BE2C (cell line): ENCODE measurements at regions not wholly inside any gene's neighbourhood (a gene's known extent, or its start where the extent isn't known, plus 50 kb on each side); places are given as distances from the start of the nearest gene placed in this dataset.

Experiments used
- DNase-seq: peaks from one replicate; pipeline ENCODE4 v3.0.0-alpha.2; 2020
- H3K27me3 ChIP-seq: fragments of 250-450 bp; sonication (Bioruptor Pico); 2 replicates; pipeline ENCODE4 v1.5.1; 2020; ENCODE audit warnings: mild to moderate bottlenecking
- H3K36me3 ChIP-seq: fragments of 250-450 bp; sonication (Bioruptor Pico); 2 replicates; pipeline ENCODE4 v1.5.1; 2020; ENCODE audit warnings: mild to moderate bottlenecking
- H3K4me1 ChIP-seq: fragments of 250-450 bp; sonication (Bioruptor Pico); 2 replicates; pipeline ENCODE4 v1.5.1; 2020
- H3K4me3 ChIP-seq: 2 replicates; pipeline ENCODE4 v1.5.1; 2011; ENCODE audit warnings: low read depth, low read length
- H3K9me3 ChIP-seq: fragments of 250-450 bp; sonication (Bioruptor Pico); 2 replicates; pipeline ENCODE4 v1.5.1; 2020
- CTCF ChIP-seq: IDR thresholded peaks from 2 replicates; pipeline ENCODE4 v1.5.1; 2012; ENCODE audit warnings: mild to moderate bottlenecking, low read depth, low read length

GRCh38 chr19:31781542-31781941 lies 432.3 kb upstream of the TSHZ3 start:
- DNase-seq, result no peak
- Histone ChIP-seq H3K27me3 (no peaks in the 10 kb centered on the region), H3K4me1 (no peaks in the 10 kb centered on the region), H3K36me3 (no peaks in the 10 kb centered on the region), H3K9me3 (no peaks in the 10 kb centered on the region), H3K4me3 (no peak overlapping the region)
- no peak for TF ChIP-seq CTCF

- DNase-seq, result no peak
- no peak for TF ChIP-seq CTCF
- no peaks in the 10 kb centered on the region for H3K4me1 ChIP-seq
- no peaks in the 10 kb centered on the region for H3K27me3 ChIP-seq
- no peaks in the 10 kb centered on the region for H3K36me3 ChIP-seq
- no peaks in the 10 kb centered on the region for H3K9me3 ChIP-seq
- H3K4me3 ChIP-seq, result no peak overlapping the region
Measured at GRCh38 chr19:31783592-31783991, 434.4 kb upstream of the TSHZ3 start.

- Histone ChIP-seq H3K4me3 (no peak overlapping the region), H3K36me3 (no peaks in the 10 kb centered on the region), H3K9me3 (no peaks in the 10 kb centered on the region), H3K27me3 (no peaks in the 10 kb centered on the region), H3K4me1 (no peaks in the 10 kb centered on the region)
- no peak for DNase-seq
- no peak for TF ChIP-seq CTCF
Measured at GRCh38 chr19:31784671-31785101, 435.4 kb upstream of the TSHZ3 start.

- H3K36me3 ChIP-seq, result no peaks in the 10 kb centered on the region
- no peak for DNase-seq
- H3K4me1 ChIP-seq, result no peaks in the 10 kb centered on the region
- H3K4me3 ChIP-seq, result no peak overlapping the region
- H3K27me3 ChIP-seq, result no peaks in the 10 kb centered on the region
- H3K9me3 ChIP-seq, result no peaks in the 10 kb centered on the region
- TF ChIP-seq CTCF, result no peak
Measured at GRCh38 chr19:31801611-31802010, 452.4 kb upstream of the TSHZ3 start.

- DNase-seq, result no peak
- no peaks in the 10 kb centered on the region for H3K4me1 ChIP-seq
Measured at GRCh38 chr19:31803835-31804446, 454.7 kb upstream of the TSHZ3 start.

More at GRCh38 chr19:31803835-31804446, 454.7 kb upstream of the TSHZ3 start:
- H3K36me3 ChIP-seq, result no peaks in the 10 kb centered on the region
- no peak overlapping the region for H3K4me3 ChIP-seq
- no peak for TF ChIP-seq CTCF
- H3K27me3 ChIP-seq, result no peaks in the 10 kb centered on the region
- H3K9me3 ChIP-seq, result no peaks in the 10 kb centered on the region
